GM21825 (cell line): ENCODE measurements at regions not wholly inside any gene's neighbourhood (a gene's known extent, or its start where the extent isn't known, plus 50 kb on each side); places are given as distances from the start of the nearest gene placed in this dataset.

Experiments used
- ATAC-seq: cut with Tn5 transposase; IDR thresholded peaks from one replicate; pipeline ENCODE4 v1.9.1; 2021; ENCODE audit warnings: mild to moderate bottlenecking, moderate library complexity; ENCODE audit not compliant: unreplicated experiment

DNA sequence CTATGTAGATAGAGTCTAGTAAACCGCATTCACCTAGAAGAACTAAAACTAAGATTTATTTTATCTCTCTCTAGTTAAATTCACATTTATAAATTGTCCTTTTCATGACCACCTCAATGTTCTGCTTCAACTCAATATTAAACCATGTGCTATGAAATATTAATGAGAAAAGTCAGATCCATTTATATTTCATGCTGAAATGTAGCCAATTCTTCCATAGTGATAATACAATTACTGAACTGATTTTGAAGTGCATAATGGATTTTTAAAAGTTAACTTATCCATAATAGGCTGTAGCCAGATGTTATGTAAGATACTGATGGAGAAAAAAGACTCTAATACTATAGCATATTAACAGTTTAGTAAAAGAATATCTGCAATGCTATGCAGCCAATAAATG, 479.7 kb upstream of the PCDH15 start:
- ATAC-seq, result no peak

DNA sequence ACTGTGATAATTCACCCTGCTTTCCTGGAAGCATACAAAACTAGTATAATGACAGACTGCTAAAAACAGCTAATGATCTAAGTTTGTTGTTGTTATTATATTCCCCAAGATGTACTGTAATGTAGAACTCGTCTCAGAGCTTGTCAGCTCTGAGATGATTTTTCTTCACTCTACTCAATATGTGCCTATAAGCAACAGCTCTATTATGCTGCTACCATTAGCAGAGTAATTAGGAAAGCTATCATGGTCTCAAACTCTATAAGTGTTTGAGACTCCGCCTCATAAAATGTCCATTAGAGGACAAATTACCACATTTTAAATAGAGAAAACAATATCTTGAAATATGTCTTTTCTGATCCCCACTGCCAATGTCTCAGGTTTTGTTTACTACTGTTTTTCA, 476.5 kb upstream of the PCDH15 start:
- ATAC-seq, result no peak

DNA sequence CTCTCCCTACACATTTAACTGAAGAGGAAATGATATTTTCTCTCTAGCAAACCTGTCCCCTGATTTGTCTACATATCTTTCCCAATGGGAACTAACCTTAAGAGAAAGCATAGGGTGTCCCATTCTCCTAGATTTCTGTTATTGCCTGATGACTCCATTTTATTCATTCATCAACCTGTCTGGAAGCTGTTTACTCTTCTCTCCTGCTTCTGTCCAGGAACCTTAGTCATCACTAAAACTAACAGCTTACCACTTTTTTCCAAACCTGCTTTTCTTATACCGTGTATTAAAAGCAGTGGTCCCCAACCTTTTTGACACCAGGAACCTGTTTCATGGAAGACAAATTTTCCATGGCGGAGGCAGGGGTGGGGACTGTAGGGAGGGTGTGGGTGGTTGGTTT, 473.3 kb upstream of the PCDH15 start:
- ATAC-seq, result no peak

DNA sequence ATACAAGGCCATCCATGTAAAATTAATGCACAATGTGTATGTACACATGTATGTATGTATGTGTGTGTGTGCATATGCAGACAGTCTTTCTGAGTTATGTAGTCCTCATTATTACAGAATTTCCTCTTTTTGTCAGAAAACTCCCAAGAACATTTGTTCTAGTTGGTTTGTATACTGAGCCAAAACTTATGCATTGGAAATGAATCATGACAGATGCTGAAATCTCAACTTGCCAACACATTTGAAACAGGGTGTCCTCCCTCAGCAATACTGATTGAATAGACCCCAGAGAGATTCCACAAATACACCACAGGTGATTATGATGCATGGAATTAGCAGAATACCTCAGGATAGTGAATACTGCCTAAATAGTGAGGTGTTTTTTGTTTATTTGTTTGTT, 472.9 kb upstream of the PCDH15 start:
- ATAC-seq, result no peak

DNA sequence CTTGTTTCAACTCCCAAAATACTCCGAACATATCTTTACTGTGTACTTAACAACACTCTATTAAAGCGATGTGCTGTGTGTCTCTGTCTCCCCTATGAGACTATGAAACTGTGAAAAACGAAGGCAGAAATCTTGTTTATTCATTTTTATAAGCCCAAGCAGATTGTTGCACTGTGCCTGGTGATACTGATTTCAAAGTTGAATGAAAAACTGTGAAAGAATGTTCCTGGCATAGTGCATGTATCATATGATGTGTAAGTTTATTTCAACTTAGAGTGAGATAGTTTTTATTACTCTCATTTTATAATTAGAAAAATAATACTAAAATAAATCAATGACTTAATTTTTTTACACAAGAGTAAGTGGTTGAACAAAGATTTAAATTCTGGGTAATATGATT, 471.9 kb upstream of the PCDH15 start:
- no peak for ATAC-seq

DNA sequence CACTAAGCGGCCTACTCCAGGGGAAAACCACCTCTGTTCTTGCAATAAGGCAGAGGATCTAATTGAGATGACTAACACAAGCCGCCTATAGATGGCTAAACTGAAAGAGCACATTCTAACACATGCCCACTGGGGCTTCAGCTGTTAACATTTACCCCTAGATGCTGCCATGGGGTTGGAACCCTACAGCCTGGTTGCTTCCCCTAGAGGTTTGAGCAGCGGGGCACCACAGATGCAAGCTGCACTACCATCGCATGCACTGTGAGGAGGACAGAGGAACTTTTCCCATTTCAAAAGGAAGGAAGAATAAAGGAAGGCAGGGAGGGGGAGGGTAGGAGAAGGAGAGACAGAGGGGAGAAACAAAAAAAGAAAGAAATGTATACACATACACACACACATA, 465.8 kb upstream of the PCDH15 start:
- ATAC-seq, result no peak

DNA sequence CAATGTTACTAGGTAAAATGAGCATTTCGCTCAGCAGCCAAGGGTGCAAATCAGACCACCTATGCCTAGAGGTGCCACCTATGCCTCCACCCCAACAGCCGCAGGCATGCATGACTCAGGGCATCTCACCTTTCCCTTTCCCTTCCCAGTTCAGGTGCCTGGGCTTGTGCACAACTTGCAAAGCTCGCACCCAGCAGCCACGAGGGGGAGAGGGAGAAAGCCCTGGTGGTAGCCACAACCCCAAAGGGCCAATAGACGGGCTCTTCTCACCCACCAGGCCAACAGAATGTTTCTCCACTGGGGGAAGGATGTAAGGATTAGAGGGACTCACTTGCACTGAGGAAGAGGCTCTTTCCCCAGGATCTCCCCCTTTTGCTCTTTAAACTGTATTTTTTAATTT, 462.3 kb upstream of the PCDH15 start:
- ATAC-seq, result no peak

DNA sequence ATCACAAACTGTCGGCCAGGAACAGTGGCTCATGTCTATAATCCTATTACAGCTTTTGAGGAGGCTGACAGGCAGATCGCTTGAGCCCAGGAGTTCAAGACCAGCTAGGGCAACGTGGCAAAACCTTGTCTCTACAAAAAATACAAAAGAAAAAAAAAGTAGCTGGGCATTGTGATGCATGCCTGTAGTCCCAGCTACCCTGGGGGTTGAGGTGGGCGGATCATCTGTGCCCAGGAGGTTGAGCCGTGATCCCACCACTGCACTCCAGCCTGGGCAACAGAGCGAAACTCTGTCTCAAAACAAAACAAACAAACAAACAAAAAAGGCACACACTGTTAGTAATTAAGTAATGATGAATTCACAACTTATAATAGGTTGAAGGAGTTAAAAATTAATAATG, 441.5 kb upstream of the PCDH15 start:
- ATAC-seq, result no peak

DNA sequence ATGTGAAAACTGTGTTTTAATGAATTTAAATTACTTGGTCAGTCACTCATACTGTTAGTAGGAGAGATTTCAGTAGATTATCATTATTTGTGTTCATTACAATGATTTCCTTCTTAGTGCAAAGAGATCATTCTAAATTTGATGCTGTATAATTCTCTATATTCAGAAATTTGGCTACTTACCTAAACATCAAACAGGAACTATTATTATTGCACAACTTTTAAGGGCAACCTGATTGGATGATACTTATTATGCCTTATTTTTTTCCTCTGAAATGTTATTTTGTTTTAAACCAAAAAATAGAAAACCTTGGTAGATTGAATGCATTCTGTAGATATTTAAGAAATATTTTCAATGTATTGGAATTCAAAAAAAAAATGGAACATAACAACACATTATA, 436.4 kb upstream of the PCDH15 start:
- no peak for ATAC-seq

DNA sequence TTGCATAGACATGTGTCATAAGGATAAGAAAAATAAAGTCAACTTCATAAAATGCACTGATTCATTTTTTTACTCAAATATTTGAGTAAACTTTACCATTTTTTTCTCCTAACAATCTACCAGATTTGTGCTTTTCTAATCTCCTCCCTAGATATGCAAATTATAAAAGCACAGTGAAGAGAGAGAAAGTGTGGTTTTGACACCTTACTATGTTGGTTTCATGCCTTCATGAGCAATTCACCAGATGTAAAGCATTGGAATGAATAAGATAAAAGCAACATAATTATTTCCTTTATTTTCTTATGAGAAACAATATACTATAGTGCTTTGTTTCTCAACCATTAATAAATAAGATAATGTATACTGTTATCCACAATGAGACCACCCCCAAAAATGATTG, 432.5 kb upstream of the PCDH15 start:
- peak; percentile 91 for ATAC-seq

DNA sequence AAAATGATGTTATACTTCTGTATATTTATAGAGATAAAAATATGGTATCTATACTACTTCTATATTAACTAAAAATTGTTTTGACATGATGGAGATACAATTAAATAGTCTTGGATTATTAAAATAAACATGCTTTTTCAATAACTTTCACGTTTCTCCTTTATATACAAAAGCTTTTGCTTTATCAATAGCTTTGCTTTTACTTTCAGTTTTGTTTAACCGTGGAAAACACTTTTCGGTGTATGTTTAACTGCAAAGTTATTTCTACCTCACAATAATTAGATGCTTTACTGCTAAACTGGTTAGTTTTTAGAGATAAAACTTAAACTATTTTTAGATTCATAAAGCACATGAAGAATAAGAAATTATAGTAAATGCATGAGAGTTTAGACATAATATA, 432.1 kb upstream of the PCDH15 start:
- ATAC-seq, result no peak

DNA sequence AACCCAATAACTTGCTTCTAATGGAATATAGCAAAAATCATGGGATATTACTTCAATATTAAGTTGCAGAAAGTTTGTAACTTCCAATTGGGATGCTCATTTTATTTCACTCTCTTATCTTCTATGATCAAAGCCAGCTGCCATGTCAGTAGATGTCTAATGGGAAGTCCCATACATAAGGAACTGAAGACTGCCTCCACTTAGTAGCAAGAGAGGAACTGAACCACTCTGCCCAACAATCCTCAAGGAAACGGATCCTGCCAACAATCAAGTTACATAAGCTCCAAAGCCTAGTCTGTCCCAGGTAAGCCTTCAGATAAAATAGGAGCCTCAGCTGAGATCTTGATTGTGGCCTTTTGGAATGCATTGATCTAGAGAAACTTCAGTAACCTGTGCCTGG, 431.5 kb upstream of the PCDH15 start:
- ATAC-seq, result no peak

DNA sequence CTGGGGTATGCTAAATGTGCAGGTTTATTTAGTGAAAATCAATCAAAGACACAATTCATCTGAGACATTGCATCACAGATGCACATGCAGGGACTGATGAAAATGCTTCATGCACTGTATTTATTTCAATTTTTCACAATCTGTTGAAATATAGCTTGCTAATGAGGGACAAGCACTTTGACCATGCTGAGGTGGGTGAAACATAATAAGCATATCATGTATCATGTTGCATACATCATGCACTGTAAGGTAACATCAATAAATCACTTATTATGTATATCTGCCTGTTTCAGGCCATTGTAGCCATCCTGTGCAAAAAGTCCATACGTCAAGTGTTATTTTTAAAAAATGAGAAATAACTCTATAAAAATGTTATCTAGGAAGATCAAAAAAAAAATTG, 426.9 kb upstream of the PCDH15 start:
- ATAC-seq, result no peak

DNA sequence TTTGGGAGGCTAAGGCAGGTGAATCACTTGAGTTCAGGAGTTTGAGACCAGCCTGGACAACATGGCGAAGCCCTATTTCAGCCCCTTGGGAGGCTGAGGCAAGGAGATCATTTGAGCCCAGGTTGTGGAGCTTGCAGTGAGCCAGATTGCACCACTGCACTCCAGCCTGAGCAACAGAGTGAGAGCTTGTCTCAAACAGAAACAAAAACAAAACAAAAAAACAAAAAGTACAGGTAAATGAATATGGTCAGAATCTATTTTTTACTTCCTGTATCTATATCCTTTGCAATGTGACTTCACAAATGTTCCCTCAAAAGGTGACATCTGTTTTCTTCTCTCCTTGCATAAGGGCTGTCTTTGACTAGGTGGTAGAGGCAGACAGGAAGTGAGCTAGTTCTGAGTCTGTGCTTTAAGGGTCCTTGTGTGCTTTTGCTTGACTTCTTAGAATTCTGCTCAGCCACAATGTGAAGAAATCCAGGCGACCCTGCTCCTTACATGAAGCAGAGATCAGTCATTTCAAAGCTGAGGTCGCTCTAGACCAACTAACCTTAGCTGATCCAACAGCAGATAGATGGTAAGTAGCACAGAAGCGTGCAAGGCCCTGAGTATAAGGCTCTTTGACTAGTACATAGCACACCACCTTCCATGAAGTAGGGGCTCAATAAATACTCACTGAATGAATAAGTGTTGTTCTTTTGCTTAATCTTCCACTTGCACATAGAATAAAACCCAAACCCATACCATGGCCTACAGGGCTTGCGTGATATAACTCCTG, 423.2 kb upstream of the PCDH15 start:
- no peak for ATAC-seq

DNA sequence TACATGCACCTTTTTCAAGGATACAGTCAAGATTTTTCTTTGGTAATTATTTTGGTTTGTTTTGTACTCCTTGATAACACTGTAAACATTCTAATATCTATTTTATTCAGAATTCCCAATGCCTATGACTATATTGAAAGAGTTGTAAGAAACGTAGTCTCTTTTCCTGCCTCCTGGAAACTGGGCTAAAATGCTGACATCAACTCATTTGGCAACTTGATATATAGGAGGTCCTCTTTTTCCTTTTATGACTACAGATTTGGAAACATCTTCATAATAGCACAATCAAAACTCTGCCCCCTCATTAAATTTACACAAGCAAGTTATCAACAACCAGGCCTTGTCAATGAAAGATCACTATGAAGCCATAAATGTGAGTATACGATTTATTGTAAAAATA, 422.3 kb upstream of the PCDH15 start:
- no peak for ATAC-seq

DNA sequence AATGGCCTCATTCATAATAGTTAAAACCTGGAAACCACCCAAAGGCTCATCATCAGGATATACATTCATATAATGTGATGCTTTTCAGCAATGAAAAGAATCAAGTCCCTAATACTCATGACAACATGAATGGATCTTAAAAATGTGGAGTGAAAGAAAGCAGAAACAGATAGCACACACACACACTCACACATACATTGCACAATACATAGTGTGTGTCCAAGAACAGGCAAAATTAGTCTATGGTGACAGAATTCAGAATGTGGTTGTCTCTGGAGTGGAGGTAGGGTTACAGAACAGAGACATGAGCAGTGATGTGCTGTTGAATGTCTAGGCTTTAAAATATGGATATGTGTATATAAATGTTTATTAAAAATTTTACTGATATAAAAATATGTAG, 419.9 kb upstream of the PCDH15 start:
- ATAC-seq, result no peak

DNA sequence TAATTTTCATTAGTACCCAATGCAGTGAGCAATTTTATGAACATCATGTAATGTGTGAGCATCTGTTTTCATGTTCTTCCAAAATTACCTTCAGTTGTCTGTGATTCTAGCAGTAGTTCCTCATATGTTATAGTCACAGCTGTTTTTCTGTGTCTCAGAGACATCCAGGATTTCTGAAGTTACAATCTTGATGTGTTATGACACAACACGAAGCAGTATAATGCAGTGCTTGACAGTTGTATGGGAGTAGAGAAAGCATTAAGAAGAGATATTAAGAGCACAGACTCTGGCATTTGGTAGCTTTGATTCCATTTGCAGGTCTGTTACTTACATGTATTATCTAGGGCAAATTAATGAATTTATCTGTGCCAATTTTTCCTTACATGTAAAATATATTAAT, 414.7 kb upstream of the PCDH15 start:
- no peak for ATAC-seq

DNA sequence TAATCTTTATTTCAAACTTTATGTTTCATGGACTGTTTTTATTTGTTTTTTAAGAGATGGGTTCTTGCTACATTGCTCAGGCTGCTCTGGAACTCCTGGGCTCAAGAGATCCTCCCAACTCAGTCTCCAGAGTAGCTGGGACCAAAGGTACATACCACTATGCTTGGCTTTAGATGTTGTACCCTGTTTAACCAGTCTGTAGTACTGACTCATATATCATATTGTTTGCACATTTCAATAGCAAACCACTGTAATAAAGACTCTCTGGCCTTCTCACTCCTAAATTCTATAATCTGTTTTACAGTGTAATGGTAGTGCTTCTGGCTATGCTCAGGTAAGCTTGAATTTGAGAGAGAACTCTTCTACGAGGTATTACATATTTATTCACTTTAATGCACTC, 413.6 kb upstream of the PCDH15 start:
- ATAC-seq, result no peak

DNA sequence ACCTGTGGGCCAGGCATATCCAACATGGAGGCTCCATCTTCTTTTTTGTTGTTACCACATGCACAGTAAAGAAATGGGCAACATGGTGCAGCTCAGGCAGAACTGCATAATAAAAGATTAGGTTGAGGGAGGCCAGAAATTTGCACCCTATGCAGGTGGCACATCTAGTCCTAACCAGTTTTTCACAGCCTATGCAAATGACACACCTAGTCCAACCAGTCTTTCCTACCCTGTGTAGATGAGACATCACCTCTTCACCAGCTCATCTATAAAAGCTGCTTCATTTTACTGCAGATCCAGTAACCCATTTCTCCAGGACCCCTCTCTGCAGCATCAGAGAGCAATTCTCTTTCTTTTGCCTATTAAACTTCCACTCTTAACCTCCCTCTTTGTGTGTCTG, 411.0 kb upstream of the PCDH15 start:
- ATAC-seq, result no peak

DNA sequence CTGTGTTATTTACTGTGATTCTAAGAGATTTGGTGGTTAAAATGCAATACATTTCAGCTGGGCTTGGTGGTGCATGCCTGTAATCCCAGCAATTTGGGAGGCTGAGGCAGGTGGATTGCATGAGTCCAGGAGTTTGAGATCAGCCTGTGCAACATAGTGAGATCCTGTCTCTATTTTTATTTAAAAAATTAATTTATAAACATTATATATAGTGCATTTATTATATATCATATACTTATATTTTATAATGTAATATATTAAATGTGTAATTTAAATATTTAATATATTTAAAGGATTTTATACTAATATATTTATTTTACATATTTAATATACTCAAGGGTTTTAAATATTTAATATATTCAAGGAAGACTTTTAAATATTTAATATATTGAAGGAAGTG, 402.8 kb upstream of the PCDH15 start:
- ATAC-seq, result no peak

DNA sequence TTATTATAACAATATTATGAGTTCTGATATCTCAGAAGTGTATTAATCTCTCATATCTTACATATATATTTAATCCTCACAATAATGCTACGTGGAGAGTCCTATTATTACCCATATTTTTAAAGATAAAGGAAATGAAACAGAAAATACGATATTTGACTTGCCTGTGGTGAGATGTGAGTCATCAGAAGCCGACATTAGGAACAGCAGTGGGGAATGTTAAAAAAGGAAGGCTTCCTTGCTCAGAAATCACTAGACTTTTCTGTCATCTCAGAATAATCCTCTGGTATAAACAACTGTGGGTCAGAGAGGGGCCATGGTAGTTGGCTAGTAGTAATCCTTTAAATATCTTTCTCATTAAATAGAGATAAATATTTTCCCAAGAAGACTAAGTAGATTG, 402.3 kb upstream of the PCDH15 start:
- ATAC-seq, result no peak

DNA sequence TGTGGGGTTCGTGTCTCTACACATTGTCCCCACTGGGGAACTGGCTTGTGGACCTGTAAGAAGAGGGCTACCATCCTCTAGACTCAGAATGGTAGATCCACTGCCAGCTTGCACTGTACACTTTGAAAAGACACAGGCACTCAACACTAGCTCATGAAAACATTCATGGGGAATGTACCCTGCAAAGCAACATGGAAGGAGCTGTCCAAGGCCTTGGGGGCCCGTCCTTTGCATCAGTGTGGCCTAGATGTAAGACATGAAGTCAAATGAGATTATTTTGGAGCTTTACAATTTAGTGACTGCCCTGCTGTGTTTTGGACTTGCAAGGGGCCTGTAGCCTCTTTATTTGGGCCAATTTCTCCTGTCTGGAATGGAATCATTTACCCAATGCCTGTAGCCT, 399.0 kb upstream of the PCDH15 start:
- ATAC-seq, result no peak

DNA sequence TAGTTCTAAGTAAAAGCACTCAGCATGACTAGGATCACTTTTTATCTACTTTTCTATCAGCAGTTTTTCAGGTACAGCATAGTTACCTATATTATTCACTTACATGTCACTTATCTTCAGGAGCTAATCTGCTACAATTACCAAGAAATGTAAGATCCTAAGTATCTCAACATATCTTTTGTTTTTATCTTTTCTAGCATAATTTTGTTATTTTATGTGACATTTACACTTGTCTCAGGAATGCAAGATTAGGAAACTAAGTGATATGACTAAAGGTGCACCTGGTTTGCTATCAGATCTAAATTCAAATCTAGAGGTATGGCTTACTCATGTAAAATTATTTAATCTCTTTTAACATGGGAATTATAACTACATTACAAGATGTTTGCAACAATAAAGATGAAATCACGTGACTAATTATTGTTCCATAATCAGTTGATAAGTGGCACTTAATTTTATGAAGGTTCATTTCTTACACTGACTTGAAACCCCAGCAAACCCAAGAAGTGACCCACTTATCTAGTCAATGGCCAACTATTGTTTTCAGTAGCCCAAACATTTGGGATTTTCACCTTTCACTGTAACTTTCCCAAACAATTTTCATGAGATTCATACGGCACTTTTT, 390.3 kb upstream of the PCDH15 start:
- no peak for ATAC-seq
